A673 (cell line): ENCODE measurements at regions not wholly inside any gene's neighbourhood (a gene's known extent, or its start where the extent isn't known, plus 50 kb on each side); places are given as distances from the start of the nearest gene placed in this dataset.
"Not testable (repeated sequence)": the region's sequence is repeated elsewhere in the genome, so short reads cannot be mapped to it uniquely, and the experiment has no call there.

ENCODE experiments used
- EZH2 ChIP-seq: fragments of 200-600 bp; sonication (generic); IDR thresholded peaks from 2 replicates; pipeline ENCODE4 v1.6.1; 2017; ENCODE audit warnings: borderline replicate concordance, low read depth, mild to moderate bottlenecking, mixed read lengths, antibody characterized with exemption, low read length; ENCODE audit not compliant: poor library complexity, severe bottlenecking
- TF ChIP-seq, protein P1 (sequence below): fragments of 300-800, 200-600 bp; sonication (generic); conservative IDR thresholded peaks from 2 replicates; pipeline ENCODE4 v1.5.1; 2017; ENCODE audit warnings: low read depth, mild to moderate bottlenecking, antibody characterized with exemption, low read length, moderate library complexity, mixed read lengths

DNA sequence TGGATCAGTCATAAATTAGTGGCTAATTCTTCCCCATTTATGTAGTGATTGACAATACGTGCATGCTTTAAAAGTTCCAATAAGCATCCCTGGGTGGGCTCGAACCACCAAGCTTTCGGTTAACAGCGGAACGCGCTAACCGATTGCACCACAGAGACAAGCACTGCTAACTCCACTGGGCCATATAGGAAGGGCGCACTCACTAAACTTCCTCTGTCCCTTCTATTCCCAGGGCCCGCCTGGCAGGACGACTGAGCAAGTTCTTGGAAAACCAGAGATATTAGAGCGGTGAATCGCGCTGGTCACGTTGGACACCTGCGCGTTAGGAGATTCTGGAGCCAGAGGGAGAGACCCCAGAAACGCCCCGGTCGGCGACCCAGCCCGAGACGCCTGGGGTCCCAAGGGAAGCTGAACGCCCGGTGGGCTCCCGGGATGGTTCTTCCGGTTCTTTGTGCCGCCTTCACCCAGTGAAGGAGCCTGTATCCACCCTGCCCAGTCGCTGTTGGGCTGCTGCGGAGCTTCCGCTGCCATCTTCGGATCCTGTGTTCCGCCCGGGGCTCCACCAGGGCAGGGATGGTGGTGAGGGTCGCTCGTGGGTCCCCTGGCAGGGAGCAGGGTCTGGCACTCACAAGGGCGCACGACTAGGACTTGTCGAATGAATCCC lies 62.8 kb downstream of the PPIAL4A start:
- TF ChIP-seq, protein P1, sequence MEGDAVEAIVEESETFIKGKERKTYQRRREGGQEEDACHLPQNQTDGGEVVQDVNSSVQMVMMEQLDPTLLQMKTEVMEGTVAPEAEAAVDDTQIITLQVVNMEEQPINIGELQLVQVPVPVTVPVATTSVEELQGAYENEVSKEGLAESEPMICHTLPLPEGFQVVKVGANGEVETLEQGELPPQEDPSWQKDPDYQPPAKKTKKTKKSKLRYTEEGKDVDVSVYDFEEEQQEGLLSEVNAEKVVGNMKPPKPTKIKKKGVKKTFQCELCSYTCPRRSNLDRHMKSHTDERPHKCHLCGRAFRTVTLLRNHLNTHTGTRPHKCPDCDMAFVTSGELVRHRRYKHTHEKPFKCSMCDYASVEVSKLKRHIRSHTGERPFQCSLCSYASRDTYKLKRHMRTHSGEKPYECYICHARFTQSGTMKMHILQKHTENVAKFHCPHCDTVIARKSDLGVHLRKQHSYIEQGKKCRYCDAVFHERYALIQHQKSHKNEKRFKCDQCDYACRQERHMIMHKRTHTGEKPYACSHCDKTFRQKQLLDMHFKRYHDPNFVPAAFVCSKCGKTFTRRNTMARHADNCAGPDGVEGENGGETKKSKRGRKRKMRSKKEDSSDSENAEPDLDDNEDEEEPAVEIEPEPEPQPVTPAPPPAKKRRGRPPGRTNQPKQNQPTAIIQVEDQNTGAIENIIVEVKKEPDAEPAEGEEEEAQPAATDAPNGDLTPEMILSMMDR: not testable (repeated sequence)
- TF ChIP-seq EZH2: not testable (repeated sequence)
